NCI-H1436 (cell line): ENCODE measurements at regions not wholly inside any gene's neighbourhood (a gene's known extent, or its start where the extent isn't known, plus 50 kb on each side); places are given as distances from the start of the nearest gene placed in this dataset.

Experiments used
- DNase-seq: peaks from one replicate; lab custom pipeline; 2025; lab: John Stamatoyannopoulos, UW

DNA sequence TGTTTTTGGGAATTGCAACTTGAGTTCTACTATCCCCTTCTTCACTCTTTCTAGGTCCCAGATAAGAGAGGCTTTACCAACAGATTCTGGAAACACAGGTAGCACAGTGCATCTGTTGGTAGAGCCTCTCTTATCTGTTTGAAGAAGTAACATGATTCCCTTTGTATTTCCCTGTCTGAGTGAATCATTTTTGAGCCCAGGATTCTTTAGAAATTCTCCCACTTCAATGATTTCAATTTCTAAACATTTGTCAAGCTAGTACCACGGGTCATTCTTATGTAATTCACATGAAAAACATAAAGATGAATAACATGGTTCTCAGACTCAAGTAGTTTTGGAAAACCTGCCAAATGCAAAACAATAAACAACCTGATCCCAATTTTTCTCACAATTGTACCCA is 72.0 kb upstream of the DUSP10 start:
- DNase-seq, result no peak

DNA sequence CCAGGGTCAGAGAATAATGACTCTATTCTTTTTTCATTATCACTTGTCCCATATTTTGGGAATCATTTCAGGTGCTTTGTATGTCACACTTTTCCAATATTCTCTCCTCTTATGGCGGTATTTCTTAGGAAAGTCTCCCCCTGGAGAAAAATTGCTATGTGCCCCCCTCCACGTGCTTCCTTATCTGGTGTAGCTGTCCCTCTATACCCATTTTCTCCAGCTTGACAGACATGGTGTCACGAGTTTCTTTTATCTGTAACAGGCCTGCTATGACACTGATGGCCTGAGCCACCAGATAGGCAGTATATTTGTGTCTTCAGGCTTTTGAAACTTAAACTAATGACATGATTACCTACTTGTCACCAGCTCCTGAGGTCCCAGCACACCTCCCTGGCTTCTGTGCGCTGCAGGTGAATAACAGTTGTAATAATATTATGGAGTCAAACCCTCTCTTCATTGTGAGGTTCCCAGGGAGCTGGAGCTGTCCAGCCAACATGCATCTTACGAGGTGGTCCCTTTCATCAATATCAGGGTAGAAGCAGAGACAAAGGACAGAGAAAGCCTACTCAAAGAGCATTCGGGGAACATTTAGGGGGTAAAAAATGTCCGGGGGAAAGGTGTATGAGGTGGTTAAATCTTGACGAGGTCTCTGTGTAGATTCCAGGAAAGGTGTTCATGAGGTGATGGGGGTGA is 71.2 kb upstream of the DUSP10 start:
- DNase-seq, result no peak

DNA sequence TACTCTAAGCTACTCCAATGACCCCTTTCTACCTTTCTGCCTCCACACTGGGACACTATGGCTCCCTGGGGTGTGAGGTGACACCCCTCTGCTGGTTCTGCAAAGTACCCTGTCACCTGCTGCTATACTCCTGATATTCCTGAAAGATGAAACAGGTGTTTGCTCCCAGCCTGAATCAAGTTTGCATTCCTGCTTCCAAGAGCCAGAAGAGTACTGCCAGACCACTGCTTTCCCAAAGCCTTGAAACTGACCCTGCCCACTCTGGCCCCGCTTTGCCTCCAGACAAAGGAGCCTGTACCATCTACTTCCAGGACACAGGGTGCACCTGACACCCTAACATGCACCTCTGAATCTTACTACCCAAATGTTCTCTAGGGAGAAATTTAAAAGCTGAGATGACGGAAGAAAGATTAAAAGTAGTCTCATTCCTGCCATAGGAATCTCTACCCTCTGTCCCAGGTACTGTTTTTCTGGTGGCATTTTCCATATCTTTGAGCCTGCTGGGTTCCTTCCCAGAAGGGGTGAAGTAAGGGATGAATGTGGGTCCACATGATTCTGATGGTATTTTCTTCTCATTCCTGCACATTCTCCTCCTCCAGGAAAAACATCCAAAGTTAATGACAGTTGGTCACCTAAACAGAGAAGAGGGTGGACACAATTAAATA is 70.3 kb upstream of the DUSP10 start:
- no peak for DNase-seq

DNA sequence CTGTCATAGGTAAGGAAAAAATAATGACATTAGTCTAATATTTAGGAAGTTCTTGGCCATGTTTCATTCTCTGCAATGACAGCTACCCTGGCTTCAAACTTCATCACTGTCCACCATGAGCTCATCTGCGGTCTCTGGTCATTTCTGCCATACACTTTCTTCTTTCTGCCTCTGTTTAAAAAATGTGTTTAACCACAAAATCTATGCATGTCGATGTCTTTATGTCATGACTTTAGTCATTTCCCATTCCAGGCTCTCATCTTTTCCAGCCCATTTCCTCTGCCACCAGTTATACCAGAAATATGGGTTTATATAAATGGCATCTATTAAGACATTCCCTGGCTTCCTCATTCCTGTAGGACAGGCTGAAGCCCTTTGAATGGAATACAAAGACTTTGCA is 68.5 kb upstream of the DUSP10 start:
- no peak for DNase-seq

DNA sequence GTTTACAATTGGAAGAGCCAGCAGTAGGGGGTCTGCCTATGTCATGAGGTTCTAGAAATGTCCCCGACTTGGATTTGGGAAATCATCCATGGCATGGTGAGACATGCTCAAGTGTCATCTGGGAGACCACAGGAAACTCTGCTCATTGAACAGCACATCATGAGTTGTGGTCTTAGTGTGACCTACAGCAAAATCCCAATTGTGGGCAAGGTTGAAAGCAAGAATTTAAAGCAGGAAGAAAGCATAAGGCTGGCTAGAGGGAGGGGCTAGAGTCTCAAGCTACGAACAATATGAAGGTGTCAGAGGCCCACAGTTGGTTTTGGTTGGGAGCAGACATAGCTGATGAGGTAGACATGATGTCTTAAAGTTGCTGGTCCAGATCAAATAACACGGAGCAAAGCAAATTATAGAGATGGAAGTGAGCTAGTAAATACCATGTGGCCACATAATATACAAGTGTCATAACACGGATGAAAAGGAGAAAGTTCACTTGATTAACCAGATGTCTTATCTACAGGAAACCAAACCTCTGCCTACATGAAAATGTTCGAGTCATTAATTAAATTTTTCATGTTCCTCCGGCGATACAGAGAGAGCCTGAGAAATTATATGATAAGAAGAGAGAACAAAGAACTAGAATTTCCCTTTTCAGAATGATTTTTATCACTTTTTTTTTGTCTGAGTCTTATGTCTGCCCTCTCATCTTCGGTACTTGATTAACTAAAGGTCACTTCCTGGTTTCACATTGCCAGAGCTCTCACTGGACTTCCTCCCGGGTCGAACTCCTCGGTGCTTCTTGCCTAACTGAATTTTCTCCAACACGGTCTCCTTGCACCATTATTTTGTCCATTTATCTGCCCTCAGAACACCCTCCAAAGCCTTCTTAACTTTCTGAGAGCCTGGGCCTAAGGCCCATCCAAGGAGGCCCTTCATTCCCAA is 67.5 kb upstream of the DUSP10 start:
- DNase-seq, result no peak

DNA sequence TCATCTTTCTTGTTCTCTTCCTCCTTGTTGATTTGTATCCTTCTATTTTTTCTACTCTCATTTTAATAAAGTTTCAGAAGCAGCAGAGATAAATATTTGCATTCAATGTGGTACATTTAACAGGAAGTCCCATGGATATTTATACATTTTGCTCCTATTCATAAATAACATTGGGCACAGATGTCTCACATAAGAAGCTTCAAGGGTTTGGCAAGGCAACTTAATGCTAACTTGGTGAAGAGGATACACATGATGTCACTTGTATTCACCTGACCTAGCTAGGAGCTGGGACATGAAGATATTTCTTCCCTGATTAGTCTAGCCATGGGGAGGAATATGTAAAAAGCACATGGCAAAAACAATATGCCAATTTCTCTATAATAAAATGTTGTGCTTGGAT is 65.1 kb upstream of the DUSP10 start:
- DNase-seq, result no peak

DNA sequence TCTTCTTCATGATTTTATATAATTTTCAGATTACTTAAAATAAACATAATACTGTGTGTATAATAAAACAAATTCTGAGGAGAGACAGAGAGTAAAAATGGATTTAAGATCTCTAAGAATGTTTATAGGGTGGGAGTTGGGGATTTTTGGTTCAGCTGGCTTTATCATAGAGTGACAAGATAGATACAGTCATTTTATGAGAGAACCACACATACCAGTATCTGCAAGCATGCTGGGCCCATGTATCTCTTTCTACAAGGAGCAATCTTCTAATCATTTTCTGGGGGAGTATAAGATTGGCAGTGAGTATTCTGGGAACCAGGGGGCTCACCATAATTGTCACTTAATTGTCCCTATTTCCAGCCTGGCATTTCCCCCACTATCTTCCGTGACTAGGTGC is 64.3 kb upstream of the DUSP10 start:
- DNase-seq, result no peak

DNA sequence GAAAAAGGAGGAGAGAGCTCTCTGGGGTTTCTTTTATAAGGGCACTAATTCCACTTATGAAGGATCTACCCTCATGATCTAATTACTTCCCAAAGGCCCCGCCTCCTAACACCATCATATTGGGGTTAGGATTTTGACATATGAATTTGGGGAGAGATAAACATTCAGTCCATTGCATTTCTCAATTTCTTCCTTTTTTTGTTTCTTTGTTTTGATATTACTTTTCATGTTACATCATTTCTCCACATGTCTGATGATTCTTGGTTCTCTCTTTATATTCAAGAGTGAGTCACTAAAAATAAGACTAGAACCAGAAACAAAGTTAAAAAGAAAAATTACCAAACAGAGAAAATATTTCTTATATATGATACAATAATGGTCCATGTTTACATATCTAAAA is 63.2 kb upstream of the DUSP10 start:
- DNase-seq, result no peak

DNA sequence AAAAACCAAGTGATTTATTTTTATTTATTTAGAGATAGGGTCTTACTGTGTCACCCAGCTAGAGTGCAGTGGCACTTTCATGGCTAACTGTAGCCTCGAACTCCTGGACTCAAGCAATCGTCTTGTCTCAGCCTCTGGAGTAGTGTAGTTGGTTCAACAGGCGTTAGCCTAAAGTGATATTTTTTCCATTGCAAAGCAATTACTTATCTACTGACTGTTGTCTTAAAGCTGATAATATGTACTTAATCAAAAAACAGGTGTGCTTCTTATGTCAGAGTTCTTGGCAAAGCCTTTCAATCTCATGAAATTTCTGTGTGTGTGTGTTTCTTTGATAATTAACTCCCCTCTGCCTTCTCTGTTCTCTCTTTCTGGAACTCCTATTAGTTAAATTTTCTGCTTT is 62.4 kb upstream of the DUSP10 start:
- no peak for DNase-seq

DNA sequence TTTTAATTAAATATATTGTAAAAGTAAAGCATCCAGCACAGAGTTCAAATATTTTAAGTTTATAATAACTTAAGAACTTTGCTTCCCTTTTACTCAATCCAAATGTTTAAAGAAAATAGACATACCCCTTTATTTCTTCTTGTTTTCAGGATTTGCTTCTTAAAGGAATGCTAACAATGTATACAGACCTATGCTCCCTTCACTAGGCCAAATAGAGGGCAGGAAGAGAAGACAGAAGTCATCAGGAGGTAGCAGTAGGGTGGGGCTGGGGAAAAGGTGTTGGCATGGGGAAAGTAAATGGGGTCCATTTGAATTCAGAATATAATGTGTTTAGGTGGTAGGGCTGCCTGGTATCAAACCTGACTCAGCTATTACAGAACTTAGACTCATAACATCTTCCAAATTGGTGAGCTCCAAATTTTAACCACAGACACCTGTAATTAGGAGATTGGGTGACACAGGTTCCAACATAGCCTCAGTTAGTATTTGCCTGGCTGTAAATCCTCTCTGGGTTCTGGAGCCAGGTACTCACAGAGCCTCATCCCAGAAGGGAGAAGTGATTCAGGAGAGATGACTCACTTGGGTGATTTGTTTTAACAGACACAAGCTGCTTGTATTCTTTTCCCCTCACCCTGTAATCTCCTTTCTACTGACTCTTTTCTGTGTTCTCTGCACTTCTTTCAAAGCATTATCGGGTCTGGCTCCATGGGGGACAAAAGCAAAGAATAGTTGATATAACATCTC is 60.1 kb upstream of the DUSP10 start:
- DNase-seq, result no peak

DNA sequence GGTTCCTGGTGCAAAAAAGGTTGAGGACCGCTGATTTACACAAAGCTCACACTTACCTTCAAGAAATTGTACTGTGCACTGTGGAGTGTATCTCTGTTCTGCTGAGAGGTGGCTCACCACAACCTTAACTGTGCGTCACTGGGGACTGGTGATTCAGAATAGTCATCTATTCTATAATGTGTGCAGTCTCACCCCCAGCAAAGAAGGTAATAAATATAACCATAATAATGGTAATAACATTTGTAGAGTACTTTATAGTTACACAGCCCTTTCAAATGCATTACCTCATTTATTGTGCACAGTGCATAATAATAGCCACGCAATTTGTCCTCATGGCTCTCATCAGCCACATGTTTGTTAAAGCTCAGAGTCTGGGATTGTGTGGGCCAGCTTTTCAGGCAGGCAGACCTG is 59.4 kb upstream of the DUSP10 start:
- no peak for DNase-seq

DNA sequence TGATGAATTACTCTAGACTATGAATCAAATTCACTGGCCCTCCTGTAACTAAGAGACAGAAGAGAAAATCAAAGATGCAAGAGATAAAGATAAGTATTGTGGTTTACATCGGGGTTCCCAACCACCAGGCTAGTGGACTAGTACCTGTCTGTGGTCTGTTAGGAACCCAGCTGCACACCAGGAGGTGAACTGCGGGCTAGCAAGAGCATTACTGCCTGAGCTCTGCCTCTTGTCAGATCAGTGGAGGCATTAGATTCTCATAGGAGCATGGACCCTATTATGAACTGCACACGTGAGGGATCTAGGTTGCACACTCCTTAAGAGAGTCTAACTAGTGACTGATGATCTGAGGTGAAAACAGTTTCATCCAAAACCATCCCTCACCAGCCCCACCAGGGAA is 58.9 kb upstream of the DUSP10 start:
- no peak for DNase-seq

DNA sequence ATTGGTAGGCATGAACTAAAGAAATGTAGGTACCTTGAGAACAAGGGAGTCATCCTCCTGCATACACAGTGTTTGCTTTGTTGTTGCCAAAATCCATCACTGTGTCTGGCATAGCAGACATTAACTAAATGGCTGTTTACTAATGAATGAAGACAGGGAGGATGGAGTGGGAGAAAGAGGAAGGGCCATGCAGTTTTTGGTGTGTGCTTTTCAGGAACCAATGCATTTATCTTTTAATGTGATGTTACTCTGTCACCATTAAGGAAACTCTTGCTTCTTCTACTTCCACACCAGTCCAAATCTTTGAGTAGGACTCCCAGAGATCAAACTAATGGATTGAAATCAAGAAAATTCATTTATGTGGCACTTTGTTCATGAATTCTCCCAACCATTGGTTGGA is 55.6 kb upstream of the DUSP10 start:
- no peak for DNase-seq

DNA sequence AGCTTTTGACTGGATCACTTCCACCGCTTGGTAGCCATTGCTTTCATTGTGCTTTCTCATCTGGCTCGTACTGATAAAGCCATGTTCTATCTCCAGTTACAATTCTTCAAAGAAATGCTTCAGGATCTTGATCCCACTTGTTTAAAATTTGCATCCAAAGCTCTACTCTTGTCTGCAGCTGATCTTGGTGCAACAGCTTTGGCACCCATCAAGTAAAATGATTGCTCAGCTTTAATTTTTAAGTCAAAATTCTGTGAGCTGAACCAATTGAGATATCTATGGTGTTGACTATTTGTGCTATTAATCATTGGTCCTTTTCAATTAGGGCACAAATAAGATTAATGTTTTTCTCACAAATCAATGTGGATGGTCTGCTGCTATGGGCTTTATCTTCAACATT is 54.8 kb upstream of the DUSP10 start:
- no peak for DNase-seq

DNA sequence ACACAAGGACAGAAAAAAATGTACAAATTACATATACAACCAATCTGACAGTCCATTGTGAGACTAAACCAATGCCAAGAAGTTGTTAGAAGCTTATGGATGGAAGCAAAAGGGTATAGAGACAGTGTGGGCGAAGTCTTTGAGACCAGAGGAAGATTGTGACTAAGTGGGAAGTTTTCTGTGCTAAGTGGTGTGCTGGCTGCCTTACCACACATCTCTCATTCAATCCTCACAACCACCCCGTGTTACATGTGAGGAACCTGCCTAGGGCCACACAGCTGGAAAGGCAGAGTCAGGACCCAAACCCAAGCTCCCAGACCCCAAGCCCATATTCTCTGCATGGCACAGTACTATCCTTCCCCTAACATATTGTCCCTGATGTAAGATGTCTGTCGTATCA is 53.5 kb upstream of the DUSP10 start:
- DNase-seq, result no peak

DNA sequence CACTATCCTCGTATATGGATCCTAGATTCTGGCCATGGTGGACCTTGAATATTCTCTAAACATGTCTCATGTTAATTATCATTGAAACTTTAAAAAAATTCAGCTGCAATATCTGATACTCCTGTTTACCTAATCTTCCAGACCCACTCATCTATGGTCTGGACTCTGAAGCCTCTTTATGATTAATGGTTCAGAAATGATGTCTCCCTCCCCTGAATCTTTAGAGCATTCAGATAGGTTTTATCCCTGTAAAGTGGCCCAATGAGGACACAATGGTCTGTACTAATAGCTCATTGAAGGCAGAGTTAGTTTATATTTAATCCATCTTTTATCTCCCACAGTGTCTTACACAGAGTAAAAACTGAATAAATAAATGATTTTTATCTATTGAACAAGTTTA is 53.0 kb upstream of the DUSP10 start:
- no peak for DNase-seq

DNA sequence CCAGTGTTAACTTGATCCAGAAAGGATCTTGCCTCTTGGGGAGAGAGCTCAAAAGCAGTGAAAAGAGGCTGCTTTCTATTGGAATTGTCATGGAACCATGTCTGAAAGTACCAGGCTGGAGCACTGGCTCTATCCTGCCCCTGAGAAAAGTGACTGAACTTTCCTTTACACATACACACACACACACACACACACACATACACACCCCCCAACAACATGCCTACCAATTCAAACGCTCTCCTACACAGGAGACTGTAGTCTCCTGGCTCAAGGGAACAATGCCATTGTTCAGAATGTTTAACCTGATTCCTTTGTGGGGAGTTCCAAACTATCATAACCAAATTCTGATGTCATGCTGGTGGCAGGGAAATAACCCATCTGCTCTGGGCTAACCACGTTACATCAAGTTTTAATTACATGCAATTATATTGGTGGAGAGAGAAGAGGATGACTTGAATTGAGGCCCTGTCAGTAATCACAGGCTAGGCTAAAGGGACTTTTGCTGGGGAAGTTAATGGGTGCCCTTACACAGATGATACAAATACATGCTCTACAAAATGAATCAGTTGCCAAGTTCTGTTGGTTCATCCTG is 52.3 kb upstream of the DUSP10 start:
- peak; percentile 6 for DNase-seq

DNA sequence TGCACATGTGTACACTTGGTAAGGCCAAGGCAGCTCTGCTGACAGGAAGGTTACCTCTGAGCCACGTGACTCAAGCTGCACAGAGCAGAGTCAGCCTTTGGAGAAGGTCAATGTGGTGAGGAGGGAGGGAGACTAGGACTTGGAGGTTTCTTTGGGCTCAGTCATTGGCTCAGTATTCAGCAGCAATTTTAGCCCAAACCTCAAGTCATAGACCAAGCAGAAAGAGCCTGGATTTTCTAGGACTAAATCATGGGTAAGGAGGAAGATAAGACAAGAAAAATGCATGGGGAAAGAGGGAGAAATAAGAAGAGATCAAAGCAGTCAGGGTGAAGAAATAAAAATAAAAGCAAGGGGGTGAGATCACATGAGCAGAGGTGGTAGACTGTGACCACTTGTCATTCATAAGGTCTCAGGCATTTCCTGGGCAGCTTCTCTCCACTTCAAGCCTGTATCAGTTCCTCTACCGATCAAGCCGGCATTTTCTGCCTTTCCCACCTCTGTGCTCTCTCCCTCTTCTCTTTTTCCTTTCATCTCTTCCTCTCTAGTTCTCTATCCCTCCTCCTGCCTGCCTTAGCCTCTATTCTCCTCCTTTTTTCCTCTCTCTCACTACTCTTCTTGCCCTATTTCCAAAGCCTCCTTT is 51.7 kb upstream of the DUSP10 start:
- no peak for DNase-seq

DNA sequence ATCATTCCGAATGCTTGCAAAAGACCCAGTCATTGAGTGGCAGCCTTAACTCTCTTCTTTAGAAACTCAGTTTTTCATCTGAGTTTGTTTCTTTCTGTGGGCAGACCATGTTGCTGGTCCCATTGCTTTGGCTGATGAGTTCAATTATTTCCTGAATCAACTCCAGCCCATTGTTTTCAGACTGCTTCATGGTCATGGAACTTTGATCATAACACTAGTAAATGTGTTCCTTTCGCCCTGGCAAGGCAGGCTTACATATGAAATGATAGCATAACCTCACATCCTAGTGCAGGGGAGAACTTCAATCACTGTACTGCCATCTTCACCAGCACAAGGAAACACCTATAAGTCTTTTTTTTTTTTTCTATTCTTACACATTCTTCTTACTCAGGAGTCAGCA is 50.0 kb upstream of the DUSP10 start:
- DNase-seq, result no peak
